ENCODE measurements at regions not wholly inside any gene's neighbourhood (a gene's known extent, or its start where the extent isn't known, plus 50 kb on each side); places are given as distances from the start of the nearest gene placed in this dataset.
"Not testable (repeated sequence)": the region's sequence is repeated elsewhere in the genome, so short reads cannot be mapped to it uniquely, and the experiment has no call there.

DNA sequence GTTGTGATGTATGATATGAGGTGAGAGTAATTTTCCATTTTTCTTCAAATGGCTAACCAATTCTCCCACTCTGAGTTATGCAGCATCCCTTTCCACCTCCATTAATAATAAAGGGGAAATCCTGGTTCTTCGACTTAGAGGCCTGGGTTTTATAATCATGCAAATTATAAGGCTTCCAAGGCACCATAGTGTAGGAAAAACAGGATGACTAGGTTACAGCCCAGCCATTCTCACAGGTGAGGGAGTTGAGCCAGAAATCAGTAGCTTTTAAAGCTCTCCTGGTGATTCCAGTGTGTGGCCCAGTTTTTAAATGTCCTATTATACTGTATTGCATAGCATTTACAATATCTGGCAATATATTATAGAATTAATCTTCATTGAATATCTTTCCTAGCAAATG is 203.1 kb downstream of the ARHGEF9 start:
- DNase-seq (ENCODE audit: low read depth) = no peak

DNA sequence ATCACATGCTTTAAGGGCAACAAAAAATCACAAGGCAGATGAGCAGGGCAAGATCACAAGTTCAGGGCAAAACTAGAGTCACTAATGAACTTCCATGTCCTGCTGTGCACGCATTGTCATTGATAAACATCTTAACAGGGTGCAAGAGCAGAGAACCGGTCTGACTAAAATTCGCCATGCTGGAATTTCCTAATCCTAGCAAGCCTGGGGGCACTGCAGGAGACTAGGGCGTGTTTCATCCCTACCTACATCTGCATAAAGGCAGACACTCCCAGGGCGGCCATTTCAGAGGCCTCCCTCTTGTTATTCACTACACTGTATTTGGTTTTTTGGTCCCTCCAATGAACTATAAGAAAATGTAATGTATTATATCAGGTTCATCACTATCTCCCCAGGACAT is 203.6 kb downstream of the ARHGEF9 start:
- DNase-seq (ENCODE audit: low read depth) = no peak

DNA sequence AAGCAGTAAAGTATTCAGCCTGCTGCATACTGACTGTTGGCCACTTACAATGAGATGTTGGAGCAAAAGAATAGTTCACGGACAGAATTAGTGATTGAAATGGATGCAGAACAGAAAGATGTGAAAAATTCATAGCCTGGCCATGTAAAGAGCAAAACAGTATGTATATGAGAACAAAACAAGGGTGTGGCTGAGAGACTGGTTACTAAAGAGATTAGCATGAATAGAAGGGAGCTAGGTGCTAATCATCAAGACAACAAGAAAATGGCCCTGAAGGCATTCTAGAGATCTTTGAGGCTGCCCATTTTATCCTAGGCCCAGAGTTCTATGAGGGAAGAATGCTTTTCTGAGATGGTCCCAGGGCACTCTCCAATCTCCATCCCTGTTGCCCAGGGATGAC is 208.5 kb downstream of the ARHGEF9 start:
- no peak for DNase-seq (ENCODE audit: low read depth)

DNA sequence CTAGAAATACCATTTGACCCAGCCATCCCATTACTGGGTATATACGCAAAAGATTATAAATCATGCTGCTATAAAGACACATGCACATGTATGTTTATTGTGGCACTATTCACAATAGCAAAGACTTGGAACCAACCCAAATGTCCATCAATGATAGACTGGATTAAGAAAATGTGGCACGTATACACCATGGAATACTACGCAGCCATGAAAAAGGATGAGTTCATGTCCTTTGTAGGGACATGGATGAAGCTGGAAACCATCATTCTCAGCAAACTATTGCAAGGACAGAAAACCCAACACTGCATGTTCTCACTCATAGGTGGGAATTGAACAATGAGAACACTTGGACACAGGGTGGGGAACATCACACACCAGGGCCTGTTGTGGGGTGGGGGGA is 209.3 kb downstream of the ARHGEF9 start:
- DNase-seq (ENCODE audit: low read depth) = not testable (repeated sequence)

DNA sequence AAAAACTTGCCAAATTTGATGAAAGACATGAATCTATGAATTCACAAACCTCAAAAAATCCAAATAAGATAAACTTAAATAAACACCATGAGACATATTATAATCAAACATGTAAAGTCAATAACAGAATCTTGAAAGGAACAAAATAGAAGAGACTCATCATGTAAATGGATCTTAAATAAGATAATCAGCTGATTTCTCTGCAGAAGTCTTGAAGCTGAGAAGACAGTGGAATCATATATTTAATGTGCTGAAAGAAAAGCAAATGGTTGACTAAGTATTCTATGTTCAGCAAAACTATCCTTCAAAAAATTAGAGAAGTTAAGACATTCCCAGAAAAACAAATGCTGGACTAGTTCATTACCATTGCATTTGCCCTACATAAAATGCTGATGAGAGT is 215.7 kb upstream of the SPIN4 start:
- DNase-seq (ENCODE audit: low read depth) = no peak

DNA sequence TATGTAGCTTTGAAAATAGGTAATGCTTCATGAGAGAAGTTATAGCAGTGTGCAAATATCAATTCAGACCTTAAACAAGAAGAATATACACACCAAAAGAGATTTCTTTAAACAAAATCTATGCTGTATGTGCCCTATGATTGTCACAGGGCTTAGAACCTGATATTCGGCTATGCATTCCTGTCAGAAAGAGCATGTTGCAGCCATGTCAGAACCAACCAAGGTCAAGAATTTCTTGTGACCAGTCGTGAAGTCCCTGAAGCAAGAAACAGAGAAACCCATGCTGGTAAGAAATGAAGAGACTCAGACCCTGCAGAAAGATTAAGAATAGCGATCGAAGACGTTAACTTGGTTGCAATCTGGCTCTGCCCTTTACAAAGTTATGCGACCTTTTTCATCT is 210.3 kb upstream of the SPIN4 start:
- no peak for DNase-seq (ENCODE audit: low read depth)

DNA sequence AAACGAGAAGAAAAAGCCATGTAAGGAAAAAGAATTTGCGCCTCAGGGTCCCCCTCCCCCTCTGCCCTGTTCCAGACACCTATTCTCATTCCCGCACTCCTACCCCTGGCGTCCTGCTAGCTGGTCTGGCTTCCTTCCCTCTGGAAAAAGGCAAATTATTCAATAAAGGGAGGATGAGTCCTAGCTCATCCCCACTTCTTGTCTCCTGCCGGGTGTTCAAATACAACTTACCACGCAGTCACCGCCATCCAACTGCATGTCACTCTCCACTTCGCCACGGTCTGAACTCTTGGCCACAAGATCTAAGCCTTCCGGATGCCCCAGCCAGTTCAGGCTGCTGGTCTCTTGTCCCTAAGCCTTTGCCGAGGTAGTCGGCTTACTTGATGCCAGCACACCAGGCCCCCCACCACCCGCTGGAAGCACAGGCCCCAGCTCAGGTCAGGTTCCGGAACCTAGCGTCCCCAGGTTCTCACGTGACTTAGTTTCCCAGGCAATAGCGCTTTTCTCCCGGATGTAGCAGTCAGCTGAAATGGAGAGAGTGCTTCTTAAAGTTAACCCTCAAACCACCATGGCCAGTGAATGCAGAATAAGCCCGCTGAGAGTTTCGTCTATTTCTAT is 209.6 kb upstream of the SPIN4 start:
- peak; percentile 13 for DNase-seq (ENCODE audit: low read depth)

DNA sequence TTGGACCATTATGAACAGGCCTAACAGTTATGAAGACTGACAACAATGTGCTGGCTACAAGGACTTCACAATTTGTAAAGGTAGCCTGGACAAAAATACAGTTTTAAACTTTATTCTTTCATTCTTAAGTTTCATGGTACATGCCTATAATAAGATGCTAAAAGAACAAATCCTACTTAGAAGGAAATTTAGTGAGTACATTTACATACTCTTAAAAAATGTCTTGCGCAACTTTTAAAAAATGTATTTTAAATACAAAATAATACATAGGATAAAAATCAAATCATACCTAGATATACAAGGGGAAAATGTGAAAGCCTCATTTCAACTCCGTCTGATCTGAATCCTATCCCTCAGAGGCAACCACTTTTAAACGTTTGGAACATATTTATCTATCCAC is 200.7 kb upstream of the SPIN4 start:
- DNase-seq (ENCODE audit: low read depth) = no peak

DNA sequence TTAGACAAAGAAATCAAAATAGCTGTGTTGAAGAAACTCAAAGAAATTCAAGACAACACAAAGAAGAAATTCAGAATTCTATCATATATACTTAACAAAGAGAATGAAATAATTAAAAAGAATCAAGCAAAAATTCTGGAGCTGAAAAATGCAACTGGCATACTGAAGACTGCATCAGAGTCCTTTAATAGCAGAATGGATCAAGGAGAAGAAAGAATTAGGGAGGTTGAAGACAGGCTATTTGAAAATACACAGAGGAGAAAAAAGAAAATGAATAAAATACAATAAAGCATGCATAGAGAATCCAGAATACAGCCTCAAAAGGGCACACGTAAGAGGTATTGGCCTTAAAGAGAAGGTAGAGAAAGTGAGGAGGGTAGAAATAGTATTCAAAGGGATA is 179.5 kb upstream of the SPIN4 start:
- no peak for DNase-seq (ENCODE audit: low read depth)

DNA sequence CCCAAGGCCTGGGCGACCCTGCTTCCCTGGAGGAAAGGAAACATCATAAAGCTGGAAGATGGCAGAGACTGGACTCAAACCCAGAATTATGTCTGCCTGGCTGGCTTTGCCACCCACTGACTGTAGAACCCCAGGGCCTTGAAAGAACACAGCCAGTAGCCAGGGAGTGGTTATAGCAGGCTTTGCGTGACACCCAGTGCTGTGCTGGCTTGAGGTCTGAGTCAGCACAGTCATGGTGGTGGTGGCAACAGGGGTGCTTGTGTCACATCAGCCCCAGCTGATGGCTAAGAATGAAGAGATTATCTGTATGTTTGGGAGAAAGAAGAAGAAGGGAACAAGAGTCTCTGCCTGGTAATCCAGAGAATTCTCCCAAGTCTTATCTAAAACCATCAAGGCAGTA is 178.8 kb upstream of the SPIN4 start:
- DNase-seq (ENCODE audit: low read depth) = no peak

DNA sequence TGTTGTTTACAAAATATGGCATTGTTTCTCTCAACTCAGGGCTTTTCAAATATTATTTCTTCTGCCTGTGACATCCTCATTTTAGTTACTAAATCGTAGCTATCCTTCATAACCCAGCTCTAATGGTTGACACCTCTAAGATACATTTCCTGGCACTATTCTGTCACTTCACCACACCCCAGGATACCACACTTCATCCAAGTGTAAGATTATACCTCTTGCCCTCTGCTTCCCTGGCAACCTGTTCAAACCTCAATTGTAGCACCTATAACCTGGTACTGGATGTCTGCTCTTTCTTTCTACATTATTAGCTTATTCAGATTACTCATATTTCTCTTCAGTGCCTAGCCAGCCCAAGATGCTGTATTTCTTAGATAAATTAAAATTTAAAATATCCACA is 175.7 kb upstream of the SPIN4 start:
- DNase-seq (ENCODE audit: low read depth) = no peak

DNA sequence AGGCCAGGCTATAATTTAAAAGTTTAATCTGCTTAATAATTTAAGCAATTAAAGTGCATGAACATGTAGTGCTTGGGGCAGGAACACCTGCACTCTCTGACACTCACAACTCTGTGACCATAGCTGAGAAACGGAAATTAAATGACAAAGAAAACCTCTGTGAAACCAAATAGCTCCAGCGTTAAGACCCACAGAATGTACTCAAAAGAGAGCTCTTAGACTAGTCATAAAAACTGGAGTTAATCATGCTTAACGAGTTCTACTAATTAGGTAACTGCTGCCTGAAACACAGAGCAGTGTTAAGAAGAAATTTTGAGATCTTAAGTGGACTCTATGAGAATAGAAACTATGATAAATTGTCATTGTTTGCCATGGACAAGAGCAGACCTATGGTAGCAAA is 174.4 kb upstream of the SPIN4 start:
- DNase-seq (ENCODE audit: low read depth) = no peak

DNA sequence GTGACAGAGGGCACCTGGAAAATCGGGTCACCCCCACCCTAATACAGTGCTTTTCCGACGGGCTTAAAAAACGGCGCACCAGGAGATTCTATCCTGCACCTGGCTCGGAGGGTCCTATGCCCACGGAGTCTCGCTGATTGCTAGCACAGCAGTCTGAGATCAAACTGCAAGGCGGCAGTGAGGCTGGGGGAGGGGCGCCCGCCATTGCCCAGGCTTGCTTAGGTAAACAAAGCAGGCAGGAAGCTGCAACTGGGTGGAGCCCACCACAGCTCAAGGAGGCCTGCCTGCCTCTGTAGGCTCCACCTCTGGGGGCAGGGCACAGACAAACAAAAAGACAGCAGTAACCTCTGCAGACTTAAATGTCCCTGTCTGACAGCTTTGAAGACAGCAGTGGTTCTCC is 168.2 kb upstream of the SPIN4 start:
- not testable (repeated sequence) for DNase-seq (ENCODE audit: low read depth)

DNA sequence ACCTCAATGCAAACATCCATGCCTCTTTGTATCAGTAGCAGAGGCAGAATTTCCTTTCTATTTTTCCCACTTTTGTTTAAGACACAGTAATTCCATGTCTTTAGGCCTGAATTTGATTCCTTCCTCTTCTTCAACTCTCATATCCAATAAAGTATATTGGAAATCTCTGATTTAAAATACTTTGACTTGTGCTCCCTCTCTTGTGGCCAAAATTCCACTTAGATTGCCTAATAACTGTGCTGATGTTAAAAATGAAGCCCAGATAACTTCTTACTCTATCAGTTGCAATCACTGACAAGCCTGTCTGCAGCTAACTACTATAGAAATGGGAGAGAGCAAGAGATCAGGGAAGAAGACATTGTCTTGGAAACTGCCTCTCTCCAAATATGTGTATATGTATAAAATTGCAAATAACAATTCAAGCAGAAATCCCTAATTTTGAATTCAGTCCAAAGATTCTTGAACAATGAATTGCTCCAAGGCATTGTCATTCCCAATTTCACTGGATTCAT is 163.5 kb upstream of the SPIN4 start:
- no peak for DNase-seq (ENCODE audit: low read depth)

DNA sequence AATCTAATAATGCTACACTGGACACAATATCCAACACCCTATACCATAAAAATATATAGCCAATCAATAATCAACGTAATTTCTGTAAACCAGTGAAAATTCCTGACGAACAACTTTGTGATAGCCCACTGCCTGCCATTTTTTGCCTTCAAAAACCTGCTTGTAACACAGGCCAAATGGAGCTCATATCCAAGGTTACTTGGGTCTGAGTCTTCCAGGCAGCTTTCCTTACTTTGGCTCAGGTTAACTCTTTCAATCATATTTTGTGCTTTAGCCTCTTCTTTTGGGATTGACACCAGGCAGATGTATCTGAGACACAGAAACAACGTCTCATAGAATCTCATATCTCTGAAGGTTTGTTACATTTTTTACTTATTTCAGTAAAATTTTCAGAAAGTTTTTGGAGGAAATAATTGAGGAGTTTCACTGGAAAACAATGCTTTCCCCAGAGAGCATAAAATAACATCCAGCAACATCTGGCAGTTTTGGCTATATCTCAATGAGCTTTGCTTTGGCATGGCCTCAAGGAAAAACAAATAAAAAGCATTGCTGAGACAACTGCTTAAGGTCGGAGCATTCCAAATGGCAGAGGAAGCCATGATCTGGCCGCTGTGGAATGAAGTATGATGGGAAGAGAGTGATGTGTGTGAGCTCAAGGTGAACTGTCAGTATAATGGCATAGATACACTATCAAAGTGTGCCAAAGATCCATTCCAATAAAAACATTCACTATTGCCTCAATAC is 162.9 kb upstream of the SPIN4 start:
- DNase-seq (ENCODE audit: low read depth) = no peak

DNA sequence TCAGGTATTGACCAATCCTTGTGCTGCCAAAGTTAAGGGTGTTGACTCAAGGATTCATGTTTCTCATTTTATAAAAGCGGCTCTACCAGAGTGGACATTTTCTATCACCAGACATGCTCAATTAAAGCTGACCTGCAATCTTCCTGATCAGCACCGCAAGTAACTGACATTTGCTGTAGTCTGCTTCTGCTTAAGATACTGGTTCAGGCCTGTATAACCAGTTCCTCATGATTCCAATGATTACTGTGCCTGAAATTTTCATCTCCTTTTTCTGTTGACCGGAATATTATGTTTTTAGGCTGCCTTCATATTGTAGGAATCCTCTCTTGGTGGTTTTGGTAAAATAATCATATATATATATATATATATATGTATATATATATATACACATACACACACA is 160.2 kb upstream of the SPIN4 start:
- no peak for DNase-seq (ENCODE audit: low read depth)

DNA sequence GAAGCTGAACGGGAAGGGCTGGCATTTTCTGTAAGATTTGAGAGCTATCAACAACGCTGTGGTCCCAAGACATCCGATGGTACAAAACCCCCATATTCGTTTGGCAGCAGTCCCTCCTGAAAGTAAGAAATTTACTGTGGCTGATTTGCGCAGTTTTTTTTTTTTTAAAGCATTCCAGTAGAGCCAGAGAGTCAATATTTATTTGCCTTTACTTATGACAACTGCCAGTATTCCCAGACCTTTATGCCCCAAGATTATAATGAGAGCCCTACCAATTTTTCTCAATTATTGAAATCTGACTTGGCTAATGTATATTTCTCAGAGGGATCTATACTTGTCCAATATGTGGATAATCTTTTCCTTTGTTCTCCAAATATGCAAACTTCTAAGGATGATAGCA is 157.5 kb upstream of the SPIN4 start:
- DNase-seq (ENCODE audit: low read depth) = no peak

DNA sequence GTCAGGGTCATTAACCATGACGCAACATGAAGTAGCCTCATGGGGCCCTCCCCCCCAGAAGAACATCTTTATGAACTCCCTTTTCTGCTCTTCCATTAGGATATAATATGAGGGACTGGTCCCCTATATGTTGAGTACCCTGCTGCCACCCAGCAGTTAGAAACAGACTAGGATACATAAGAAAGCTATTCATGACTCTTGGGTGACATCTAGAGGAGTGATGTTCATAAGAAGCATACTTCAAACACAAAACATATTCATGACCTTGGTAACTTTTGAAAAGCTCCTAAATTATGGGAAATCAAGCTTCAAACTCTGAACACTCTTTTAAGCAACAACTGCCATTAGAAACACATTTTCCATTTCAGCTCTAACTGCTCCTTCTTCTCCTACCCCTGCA is 155.2 kb upstream of the SPIN4 start:
- DNase-seq (ENCODE audit: low read depth) = no peak

DNA sequence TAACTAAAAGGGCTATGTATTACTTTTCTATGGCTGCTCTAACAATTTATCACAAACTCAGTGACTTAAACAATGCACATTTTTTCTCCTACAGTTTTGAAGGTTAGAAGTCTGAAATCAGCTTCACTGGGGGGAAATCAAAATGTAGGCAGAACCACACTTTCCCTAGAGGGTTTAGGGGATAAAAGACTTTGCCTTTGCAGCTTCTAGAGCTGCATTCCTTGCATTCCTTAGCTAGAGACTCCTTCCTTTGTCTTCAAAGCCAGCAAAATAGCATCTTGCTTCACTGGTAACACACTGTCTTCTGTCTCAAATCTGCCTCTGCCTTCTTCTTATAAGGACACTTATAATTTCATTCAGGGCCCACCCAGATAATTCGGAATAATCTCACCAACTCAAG is 152.4 kb upstream of the SPIN4 start:
- no peak for DNase-seq (ENCODE audit: low read depth)

DNA sequence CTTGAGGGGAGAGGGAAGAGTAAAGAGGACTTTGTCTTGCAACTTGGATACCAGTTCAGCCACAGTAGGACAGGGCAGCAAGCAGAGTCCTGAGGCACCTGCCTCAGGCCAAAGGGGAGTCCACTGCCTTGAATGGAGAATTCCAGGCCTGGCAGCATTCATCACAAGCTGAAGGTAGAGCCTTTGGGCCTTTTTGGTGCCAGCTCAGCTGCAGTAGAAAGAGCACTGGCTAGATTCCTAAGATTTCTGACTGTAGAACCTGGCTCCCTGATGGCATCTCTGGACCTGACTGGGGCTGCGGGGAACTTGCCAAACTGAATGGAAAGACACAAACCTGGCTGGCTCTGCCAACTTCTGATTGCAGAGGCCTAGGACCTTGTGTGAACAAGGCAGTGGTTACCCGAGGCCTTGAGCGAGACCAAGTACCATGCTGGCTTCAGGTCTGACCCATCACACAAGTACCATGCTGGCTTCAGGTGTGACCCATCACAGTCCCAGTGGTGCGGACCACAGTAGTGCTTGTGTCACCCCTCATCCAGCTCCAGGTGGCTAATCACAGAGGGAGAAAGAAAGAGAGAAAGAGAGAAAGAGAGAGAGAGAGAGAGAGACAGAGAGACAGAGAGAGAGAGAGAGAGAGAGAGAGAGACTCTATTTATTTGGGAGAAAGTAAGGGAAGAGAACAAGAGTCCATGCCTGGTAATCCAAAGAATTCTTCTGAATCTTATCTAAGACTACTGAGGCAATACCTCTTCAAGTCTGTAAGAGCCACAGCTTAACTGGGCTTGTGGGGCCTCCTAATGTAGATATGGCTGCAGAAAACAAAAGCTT is 137.6 kb upstream of the SPIN4 start:
- no peak for DNase-seq (ENCODE audit: low read depth)

DNA sequence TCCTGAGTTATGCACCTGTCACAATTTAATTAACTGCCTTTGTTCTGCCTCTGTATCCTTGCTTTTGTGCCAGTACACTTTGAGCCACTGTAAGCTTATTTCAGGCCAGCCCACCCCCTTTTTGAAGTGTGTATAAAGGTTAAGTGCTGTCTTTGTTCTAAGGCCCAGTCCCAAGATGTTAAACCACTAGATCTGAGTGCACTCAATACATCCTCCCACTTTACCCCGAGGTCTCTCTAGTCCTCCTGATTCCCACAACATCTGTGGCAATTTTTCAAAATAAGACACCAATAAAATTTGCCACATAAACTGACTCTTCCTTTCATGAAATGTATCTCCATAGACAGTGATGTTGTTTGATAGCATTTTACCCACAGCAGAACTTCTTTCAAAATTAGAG is 124.1 kb upstream of the SPIN4 start:
- no peak for DNase-seq (ENCODE audit: low read depth)

DNA sequence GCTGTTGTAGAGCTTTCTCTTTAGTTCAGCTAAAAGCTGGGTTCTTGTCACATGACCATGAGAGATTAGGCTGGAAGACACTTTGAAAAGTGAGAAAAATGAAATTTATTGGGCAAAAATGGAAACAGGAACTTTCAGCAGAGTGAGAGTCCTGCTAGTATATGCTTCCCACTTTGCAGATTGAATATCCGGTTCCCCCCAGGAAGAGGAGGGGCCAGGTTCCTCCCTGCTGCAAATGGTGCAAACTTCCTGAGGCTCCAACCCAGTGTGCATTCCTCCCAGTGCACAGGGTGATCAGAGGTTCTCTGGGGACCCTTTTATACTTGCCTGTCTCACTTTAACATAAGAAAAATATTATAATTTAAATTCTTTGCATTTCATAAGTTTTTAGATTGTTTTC is 119.9 kb upstream of the SPIN4 start:
- no peak for DNase-seq (ENCODE audit: low read depth)

DNA sequence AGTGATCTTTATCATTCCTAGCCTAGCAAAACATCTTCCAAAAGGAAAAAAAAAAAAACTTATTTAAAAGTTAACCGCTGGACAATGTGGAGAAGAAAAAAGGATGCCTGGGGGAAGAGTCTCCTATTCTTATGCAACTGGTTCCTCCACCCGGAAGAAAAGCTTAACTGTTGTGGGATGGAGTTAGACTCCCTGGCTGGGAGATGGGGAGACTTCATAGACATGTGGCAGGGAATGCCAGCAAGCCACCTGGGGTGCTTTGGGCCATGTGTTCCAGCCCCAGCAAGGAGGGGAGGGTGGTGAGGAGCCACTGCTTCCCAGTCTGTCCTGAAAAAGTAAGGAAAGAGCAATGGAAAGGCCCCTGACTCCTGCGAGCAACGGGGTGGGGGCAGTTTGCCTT is 119.4 kb upstream of the SPIN4 start:
- no peak for DNase-seq (ENCODE audit: low read depth)

Data from stimulated activated CD8-positive, alpha-beta memory T cell treated with anti-CD3 and anti-CD28 coated beads, Interleukin-15, amount 100 ng/mL, for 24 hours (primary cell).